SKM-1 treated with dmso at 0.1 percent for 144 hours (cell line): ENCODE measurements at regions not wholly inside any gene's neighbourhood (a gene's known extent, or its start where the extent isn't known, plus 50 kb on each side); places are given as distances from the start of the nearest gene placed in this dataset.

Experiments used
- DNase-seq: peaks from one replicate; lab custom pipeline; 2025; ENCODE audit not compliant: unreplicated experiment; lab: John Stamatoyannopoulos, UW

- DNase-seq = no peak
These were observed 80.4 kb downstream of the HSPH1 start for GRCh38 chr13:31081316-31081715.

- DNase-seq = no peak
These were observed 86.9 kb downstream of the HSPH1 start for GRCh38 chr13:31074756-31075155.

DNA sequence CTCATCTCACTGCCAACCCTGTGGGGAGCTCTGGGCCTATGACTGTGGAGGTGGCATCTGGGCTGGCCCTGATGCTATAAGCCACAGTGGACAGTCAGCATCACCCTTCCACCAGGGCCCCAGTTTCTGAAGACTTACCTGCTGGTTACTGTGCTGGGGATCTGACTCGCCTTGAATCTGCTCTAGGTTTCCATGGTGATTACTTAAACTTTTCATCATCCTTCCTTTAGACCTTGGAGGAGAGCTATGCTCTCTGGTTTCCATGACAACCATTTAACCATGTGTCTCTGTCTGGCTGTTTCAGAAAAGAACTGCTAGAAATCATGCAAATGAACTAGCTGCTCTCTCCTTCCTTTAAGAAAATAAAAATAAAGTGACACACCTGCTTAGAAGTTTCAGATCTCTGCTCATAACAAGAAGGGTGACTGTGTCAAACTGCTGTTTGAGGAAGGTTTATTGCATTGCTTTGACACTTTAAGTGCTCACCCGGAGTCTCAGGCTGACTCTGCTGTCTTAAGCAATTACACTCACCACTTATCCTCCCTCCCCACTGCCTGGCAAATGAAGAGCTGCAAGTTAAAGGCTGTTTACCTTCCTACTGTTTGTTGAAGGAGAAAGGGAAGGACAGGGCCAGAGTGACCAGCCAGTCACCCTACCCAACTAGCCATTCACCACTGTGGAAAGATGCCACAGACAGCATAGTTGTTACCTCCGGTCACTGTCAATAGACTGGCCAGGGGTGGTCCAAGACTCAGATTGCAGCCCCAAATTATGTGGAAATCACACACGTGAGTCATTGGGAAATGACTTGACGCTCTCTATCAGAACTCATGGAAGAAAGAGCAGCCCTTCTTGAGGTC, 87.6 kb downstream of the HSPH1 start:
- DNase-seq = no peak

DNA sequence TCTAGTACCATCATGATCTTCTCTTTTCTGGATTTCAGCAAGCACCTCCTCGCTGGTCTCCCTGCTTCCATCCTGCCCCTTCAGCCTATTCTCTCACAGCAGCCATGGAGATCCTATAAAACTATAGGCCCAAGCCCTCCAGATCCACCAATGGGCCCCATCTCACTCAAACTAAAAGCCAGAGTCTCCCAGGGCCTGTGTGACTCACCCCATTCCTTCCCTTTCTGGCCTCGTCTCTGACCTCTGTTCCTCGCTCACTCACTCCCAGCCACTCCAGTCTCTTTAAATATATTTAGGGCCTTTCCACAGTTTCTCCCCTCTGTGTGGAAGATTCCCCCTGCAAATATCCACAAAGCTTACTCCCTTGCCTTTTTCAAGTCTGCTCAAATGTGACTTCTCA, 89.7 kb downstream of the HSPH1 start:
- DNase-seq = no peak

GRCh38 chr13:31069808-31070534, 91.7 kb downstream of the HSPH1 start:
- DNase-seq = no peak

GRCh38 chr13:31068119-31068423, 93.6 kb downstream of the HSPH1 start:
- DNase-seq = no peak

- DNase-seq = no peak
These were observed 94.1 kb downstream of the HSPH1 start for GRCh38 chr13:31067416-31068118.

DNA sequence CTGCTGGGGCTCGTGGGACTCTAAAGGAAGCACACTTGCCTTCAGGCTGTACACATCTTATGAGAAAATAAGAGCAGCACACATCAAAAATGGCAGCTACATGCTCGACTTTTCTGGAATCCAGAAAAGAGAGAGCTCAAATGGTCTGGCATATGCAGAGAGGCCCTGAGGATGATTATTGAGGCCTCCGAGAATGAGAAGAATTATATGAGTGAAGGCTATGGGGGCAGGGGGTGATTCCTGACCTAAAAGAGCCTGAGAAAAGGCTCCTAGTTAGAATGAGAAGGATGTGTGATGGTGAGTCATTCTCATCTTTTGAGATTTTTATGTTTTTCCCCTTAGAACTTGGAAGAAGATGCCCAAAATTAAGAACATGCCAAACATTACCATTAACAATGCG, 97.1 kb downstream of the HSPH1 start:
- DNase-seq = no peak

- no peak for DNase-seq
These were observed 97.9 kb downstream of the HSPH1 start for GRCh38 chr13:31063772-31064171.

- DNase-seq = no peak
These were observed 101.0 kb downstream of the HSPH1 start for GRCh38 chr13:31060655-31061054.

- DNase-seq = no peak
These were observed 101.5 kb downstream of the HSPH1 start for GRCh38 chr13:31060220-31060619.

DNA sequence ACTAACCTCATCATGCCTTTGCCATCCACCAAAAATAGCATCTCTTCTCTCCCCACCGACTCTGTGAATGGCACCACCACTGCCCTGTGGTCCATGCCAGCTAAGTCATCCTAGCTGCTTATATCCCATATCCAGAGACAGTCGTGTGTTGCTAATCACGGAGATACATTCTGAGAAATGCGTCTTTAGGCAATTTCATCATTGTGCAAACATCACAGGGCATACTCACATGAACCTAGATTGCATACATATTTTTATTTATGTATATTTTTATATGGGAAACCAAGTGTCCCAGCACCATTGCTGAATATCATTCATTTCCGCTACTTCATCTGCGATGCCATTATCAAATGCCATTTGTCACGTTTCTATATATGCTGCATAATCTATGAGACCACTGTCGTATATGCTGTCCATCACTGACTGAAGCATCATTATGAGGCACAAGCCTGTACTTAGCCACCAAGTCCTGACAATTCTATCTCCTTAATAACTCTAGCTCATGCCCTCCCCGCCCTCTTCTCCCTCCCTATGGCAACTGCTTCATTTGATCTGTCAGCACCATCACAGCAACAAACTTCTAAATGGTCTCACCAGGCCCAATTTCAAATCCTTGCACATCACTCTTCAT, 104.2 kb downstream of the HSPH1 start:
- DNase-seq = no peak

DNA sequence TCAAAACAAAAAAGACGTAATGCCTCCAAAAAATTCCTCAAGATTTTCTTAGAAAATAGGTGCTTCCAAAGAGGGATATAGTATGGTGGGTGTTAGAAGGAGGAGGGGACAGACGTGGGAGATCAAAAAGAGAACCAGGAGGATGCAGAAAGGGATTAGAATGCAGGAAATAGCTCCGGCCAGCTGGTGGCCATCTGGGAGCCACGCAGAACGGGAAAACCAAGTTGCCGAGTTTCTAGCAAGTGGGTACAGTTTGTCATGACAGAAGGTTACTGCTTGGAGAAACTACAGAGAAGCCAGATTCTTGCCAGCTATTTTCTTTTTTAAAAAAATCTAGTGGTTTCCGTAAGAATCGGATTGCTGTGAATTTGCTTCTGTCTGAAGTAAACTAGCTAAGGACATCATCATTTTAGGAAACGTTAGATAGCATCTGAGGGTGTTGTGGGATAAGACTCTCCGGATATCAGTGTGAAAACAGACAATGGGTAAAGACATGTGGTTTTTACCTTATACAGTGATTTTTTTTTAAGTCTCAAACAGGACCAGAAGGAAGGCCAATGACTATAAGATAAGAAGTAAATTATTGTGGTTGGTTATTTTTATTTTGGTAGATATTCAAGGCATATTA, 104.9 kb downstream of the HSPH1 start:
- DNase-seq = no peak

- no peak for DNase-seq
These were observed 106.1 kb downstream of the HSPH1 start for GRCh38 chr13:31055589-31055988.

DNA sequence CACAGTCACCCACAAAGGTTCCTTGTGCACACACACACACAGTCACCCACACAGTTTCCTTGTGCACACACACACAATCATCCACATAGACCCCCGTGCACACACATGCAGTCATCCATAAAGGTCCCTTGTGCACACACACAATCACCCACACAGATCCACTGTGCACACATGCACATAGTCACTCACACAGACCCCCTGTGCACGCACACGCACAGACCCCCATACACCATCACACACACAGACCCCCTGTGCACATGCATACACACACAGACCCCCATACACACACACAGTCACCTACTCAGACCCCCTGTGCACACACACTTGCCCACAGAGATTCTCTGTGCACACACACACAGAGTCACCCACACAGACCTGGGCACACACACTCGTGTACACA, 107.1 kb downstream of the HSPH1 start:
- DNase-seq = no peak

DNA sequence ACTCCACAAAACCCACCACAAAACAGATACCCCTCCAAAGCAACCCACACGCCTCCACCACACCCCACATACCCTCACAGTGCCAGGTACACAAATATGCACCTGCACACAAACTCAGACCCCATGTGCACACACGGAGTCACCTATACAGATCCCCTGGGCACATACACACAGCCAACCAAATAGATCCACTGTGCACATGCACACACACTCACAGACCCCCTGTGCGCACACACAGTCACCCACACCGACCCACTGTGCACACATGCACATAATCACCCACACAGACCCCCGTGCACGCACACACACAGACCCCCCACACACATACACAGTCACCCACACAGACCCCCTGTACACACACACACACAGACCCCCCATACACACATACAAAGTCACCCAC, 107.8 kb downstream of the HSPH1 start:
- no peak for DNase-seq

- DNase-seq = no peak
These were observed 108.6 kb downstream of the HSPH1 start for GRCh38 chr13:31053091-31053490.

GRCh38 chr13:31052478-31052877, 109.2 kb downstream of the HSPH1 start:
- DNase-seq = no peak

- DNase-seq = no peak
These were observed 109.7 kb downstream of the HSPH1 start for GRCh38 chr13:31051999-31052398.

DNA sequence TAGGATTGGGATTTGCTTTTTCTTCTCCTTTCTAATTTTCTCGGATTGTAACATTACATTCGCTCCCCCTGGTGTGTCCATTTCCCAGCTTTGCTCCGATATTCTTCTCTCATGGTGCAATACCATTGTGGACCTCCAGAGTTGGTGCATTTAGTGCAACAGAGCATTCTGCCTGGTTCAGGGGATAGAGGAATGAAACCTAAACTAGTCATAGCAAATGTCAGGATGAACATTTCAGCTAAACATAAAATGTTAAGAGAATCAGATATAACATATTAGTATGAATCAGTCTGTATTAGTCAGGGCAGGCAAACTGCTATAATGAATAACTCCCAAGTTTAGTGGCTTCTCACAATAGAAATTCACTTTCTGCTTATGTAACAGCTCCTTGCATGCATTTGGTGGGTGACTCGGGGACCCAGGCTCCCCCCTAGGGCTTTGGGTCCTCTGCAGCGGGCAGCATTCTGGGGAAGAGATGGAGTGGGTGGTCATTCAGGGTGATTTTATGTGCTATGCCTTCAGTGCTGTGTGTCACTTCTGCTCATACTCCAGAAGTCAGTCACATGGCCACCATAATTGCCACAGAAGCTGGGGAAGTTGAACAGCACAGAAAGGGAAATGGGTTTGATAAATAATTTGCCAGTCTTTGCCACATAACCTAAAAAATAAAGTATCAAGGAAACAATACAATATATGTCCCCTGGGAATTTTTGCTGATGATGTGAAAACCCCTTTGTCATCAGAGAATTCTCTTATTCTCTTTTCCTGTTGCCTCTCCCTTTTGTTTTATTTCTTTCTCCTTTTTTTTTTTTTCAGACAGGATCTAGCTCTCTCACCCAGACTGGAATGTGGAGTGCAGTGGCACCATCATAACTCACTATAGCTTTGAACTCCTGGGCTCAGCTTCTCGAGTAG, 111.0 kb downstream of the HSPH1 start:
- DNase-seq = no peak
